ENCODE measurements at regions not wholly inside any gene's neighbourhood (a gene's known extent, or its start where the extent isn't known, plus 50 kb on each side); places are given as distances from the start of the nearest gene placed in this dataset.

DNA sequence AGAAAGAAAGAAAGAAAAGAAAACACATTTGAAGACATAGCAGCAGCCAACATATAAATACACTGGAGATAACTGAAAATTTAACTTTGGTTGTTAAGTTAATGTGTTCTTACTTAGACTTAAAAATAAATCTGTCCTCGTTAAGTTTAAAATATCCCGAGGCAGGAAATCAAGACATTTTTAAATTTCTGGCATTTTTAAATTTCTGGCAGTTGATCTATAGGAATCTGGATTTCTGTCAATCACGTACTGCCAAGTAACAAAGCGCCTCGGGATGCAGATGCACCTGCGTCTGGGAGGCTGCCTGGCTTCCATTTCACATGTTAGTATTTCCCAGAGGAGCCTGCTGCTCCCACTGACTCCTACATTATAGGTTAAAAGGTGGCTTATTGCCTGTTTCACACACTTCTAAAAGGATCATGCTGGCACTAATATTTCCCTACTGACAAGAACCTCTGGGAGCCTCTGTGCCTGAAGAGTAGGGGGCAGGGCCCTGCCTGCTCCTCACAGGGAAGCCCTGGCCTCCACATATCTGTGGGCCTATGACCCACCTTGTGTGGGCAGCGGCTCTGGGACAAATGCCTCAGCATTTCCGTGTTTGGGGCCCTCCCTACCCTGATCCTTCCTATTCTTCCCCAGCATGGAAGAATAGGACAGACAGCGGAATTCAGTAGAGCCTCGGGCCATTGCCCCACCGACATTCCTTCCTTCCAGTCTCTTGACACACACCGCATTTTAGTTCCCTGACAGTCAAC is 62.8 kb upstream of the ATP12A start:
- TF ChIP-seq, protein P1, sequence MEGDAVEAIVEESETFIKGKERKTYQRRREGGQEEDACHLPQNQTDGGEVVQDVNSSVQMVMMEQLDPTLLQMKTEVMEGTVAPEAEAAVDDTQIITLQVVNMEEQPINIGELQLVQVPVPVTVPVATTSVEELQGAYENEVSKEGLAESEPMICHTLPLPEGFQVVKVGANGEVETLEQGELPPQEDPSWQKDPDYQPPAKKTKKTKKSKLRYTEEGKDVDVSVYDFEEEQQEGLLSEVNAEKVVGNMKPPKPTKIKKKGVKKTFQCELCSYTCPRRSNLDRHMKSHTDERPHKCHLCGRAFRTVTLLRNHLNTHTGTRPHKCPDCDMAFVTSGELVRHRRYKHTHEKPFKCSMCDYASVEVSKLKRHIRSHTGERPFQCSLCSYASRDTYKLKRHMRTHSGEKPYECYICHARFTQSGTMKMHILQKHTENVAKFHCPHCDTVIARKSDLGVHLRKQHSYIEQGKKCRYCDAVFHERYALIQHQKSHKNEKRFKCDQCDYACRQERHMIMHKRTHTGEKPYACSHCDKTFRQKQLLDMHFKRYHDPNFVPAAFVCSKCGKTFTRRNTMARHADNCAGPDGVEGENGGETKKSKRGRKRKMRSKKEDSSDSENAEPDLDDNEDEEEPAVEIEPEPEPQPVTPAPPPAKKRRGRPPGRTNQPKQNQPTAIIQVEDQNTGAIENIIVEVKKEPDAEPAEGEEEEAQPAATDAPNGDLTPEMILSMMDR (IDR thresholded peaks at IDR 0.05) = no peak
- no peak for TF ChIP-seq ZFX (IDR thresholded peaks at IDR 0.05; ENCODE audit: borderline replicate concordance)

Measured in 22Rv1 (cell line).